ENCODE measurements at regions not wholly inside any gene's neighbourhood (a gene's known extent, or its start where the extent isn't known, plus 50 kb on each side); places are given as distances from the start of the nearest gene placed in this dataset.

- TF ChIP-seq POLR2A (IDR thresholded peaks at IDR 0.05) (no peak), CTCF (IDR thresholded peaks at IDR 0.05) (no peak), POLR2AphosphoS5 (IDR thresholded peaks at IDR 0.05) (no peak), EP300 (IDR thresholded peaks at IDR 0.05) (no peak)
Observed at GRCh38 chr3:70546679-70547078, 234.2 kb upstream of the MDFIC2 start.

All from stomach (tissue), 4 donors.